Natural killer cell (primary cell): ENCODE measurements at regions not wholly inside any gene's neighbourhood (a gene's known extent, or its start where the extent isn't known, plus 50 kb on each side); places are given as distances from the start of the nearest gene placed in this dataset.

ENCODE experiments used
- ATAC-seq, 3 donors: fragments of 150-1000 bp in 2 of 3; fragments of 200-7000 bp in 1 of 3; cut with Tn5 transposase; 1 replicate in 1 of 3; 2 replicates in 2 of 3; pipeline ENCODE4 v1.10.0; 2021; ENCODE audit warnings: mild to moderate bottlenecking in 2 of 3, moderate library complexity in 2 of 3
- DNase-seq, 2 donors: peaks; one replicate each; pipeline versions ENCODE4 v3.0.0 to v3.0.0-alpha.2; 2013 to 2021; ENCODE audit warnings: mixed read lengths in 1 of 2
- H3K27ac ChIP-seq: one replicate; pipeline ENCODE4 v1.5.1; 2013; ENCODE audit warnings: mild to moderate bottlenecking, low read length
- H3K27me3 ChIP-seq: one replicate; pipeline ENCODE4 v1.6.1; 2013; ENCODE audit warnings: low read length; ENCODE audit not compliant: control insufficient read depth, insufficient read depth
- H3K36me3 ChIP-seq: one replicate; pipeline ENCODE4 v1.6.1; 2013; ENCODE audit warnings: low read length; ENCODE audit not compliant: control insufficient read depth, insufficient read depth
- H3K4me1 ChIP-seq: one replicate; pipeline ENCODE4 v1.6.1; 2013; ENCODE audit warnings: low read length; ENCODE audit not compliant: control insufficient read depth, insufficient read depth
- H3K4me3 ChIP-seq: one replicate; pipeline ENCODE4 v1.5.1; 2013; ENCODE audit warnings: low read length
- H3K9me3 ChIP-seq: one replicate; pipeline ENCODE4 v1.6.1; 2013; ENCODE audit warnings: low read length; ENCODE audit not compliant: control insufficient read depth, insufficient read depth
- H3K27ac Mint-ChIP-seq, 2 donors: one replicate each; pipeline ENCODE4 v1.8.0; 2022; ENCODE audit warnings: mild to moderate bottlenecking in 2 of 2, mixed read lengths in 2 of 2, moderate library complexity in 1 of 2
- H3K27me3 Mint-ChIP-seq, 2 donors: one replicate each; pipeline ENCODE4 v1.8.0; 2022; ENCODE audit warnings: low read depth in 2 of 2, mixed read lengths in 2 of 2
- H3K36me3 Mint-ChIP-seq: one replicate; pipeline ENCODE4 v1.8.0; 2022; ENCODE audit warnings: mixed read lengths
- H3K4me1 Mint-ChIP-seq, 2 donors: one replicate each; pipeline ENCODE4 v1.8.0; 2022; ENCODE audit warnings: mixed read lengths in 2 of 2
- H3K4me3 Mint-ChIP-seq: one replicate; pipeline ENCODE4 v1.8.0; 2022; ENCODE audit warnings: mild to moderate bottlenecking, moderate library complexity, mixed read lengths
- H3K9me3 Mint-ChIP-seq, 2 donors: one replicate each; pipeline ENCODE4 v1.8.0; 2022; ENCODE audit warnings: mixed read lengths in 2 of 2
- WGBS: methylation state at CpG from one replicate; pipeline ENCODE4 v1.1.7; 2013; ENCODE audit warnings: missing lambda C conversion rate; ENCODE audit not compliant: insufficient coverage; 5-methylcytosine and 5-hydroxymethylcytosine counted together
- intact Hi-C: fragments of 100-400 bp; cut with micrococcal nuclease; formaldehyde crosslinking; loops from one replicate; pipeline ENCODE4 v1.14.2; 2022
- TF ChIP-seq, protein P1 (sequence below): fragments of 200-600 bp; IDR thresholded peaks from one replicate; pipeline ENCODE4 v1.8.0; 2022; ENCODE audit warnings: antibody characterized with exemption

DNA sequence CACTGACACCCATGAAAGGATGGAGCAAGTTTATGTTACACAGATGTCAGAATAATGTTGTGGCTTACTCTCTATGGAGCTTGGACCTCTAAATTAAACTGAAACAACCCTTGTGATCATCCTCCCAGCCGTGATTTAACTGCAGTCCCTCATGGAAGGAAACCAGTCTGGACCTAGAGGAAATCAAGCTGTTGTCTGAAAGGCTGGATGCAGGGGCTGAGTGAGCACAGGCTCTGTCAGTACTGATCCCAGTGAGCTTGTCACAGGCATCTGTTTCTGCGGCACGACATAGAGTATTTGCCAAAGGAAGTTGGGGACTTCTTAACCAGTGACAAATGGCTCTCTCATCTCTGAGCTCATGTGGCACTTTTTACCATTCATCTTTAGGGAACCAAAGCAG, 282.9 kb upstream of the MAP3K1 start:
- DNase-seq (peak in 1 of 2 donors; percentile 32), ATAC-seq (no peak)
- Mint-ChIP-seq H3K27me3 (no peaks in the 10 kb centered on the region), H3K4me1 (no peaks in the 10 kb centered on the region), H3K27ac (no peak overlapping the region), H3K4me3 (no peak overlapping the region), H3K9me3 (no peaks in the 10 kb centered on the region), H3K36me3 (no peaks in the 10 kb centered on the region)
- Histone ChIP-seq H3K9me3 (no peaks in the 10 kb centered on the region), H3K4me1 (no peaks in the 10 kb centered on the region), H3K36me3 (no peaks in the 10 kb centered on the region), H3K27me3 (no peaks in the 10 kb centered on the region), H3K27ac (no peak overlapping the region), H3K4me3 (no peak overlapping the region)
- 37% methylated on average over 3 of the region's 3 CpGs for WGBS
- intact Hi-C loops = no loop called here
- TF ChIP-seq, protein P1, sequence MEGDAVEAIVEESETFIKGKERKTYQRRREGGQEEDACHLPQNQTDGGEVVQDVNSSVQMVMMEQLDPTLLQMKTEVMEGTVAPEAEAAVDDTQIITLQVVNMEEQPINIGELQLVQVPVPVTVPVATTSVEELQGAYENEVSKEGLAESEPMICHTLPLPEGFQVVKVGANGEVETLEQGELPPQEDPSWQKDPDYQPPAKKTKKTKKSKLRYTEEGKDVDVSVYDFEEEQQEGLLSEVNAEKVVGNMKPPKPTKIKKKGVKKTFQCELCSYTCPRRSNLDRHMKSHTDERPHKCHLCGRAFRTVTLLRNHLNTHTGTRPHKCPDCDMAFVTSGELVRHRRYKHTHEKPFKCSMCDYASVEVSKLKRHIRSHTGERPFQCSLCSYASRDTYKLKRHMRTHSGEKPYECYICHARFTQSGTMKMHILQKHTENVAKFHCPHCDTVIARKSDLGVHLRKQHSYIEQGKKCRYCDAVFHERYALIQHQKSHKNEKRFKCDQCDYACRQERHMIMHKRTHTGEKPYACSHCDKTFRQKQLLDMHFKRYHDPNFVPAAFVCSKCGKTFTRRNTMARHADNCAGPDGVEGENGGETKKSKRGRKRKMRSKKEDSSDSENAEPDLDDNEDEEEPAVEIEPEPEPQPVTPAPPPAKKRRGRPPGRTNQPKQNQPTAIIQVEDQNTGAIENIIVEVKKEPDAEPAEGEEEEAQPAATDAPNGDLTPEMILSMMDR = no peak

DNA sequence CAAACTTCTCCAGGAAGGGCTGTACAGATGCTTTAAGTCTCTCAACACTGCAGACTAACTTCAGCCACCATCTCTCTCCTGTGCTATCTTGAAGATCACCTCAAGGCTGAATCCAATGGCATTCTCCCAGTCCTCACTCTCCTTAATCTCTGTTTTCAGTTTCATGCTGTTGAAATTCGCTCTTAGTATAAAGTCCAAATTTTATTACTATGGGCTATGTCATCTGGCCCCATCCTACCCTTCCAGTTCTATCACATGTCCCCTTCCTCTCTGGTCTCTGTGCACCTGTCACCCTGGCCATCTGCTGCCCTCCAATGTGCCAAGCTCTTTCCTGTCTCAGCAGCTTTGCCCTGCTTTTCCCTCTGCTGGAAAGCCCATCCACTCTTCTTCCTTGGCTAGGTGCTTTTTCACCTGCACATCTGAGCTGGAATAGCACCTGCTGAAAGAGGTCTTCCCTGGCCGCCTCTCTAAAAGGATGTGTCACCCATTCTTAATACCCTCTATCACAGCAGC, 284.7 kb upstream of the MAP3K1 start:
- no peaks in the 10 kb centered on the region for H3K36me3 Mint-ChIP-seq
- no peaks in the 10 kb centered on the region for H3K4me1 Mint-ChIP-seq
- Histone ChIP-seq H3K27me3 (no peaks in the 10 kb centered on the region), H3K4me1 (no peaks in the 10 kb centered on the region), H3K36me3 (no peaks in the 10 kb centered on the region), H3K4me3 (no peak overlapping the region), H3K27ac (no peak overlapping the region), H3K9me3 (no peaks in the 10 kb centered on the region)
- TF ChIP-seq, protein P1 = no peak
- no peaks in the 10 kb centered on the region for H3K27me3 Mint-ChIP-seq
- 86% methylated on average over 1 of the region's 2 CpGs for WGBS
- no peak overlapping the region for H3K27ac Mint-ChIP-seq
- DNase-seq (no peak), ATAC-seq (no peak)
- no peak overlapping the region for H3K4me3 Mint-ChIP-seq
- no peaks in the 10 kb centered on the region for H3K9me3 Mint-ChIP-seq
- intact Hi-C loops = no loop called here

DNA sequence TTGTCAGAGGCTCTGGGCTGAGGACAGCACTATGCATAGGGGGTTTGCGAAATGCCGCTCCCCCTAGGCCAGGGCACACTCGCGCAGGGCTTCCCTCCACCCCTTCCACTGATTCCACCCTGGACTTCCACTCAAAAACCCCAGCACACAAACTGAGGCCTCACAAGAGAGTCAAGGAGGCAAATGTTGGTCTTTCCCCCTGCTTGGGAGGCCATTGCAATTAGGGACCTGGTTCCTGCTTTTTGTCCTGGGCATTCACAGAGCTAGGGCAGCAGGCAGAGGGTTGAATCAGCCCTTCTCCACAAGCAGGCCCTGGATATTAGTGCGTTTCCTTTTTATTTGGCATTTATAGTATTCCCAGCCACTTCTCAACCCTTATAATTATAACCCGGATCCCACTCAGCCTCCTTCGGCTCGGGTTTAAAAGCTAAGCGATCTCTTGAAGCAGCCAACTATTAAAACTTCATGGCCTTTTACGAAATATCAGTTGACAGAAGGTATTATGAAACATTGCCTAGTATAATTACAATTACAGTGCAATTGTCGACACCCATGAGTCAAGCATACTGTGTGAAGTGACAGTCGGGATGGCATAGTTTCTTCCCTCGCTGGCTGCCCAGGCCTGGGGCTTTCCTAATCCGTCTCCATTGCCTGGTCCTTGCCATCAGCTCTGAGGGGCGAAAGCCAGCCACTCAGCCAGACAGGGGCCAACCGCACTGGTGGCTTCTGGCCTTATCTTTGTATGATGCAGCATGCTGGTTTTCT, 285.5 kb upstream of the MAP3K1 start:
- Mint-ChIP-seq H3K27ac (no peak overlapping the region), H3K4me1 (no peaks in the 10 kb centered on the region), H3K9me3 (no peaks in the 10 kb centered on the region), H3K4me3 (no peak overlapping the region), H3K36me3 (no peaks in the 10 kb centered on the region), H3K27me3 (no peaks in the 10 kb centered on the region)
- Histone ChIP-seq H3K27me3 (no peaks in the 10 kb centered on the region), H3K27ac (no peak overlapping the region), H3K4me1 (no peaks in the 10 kb centered on the region), H3K9me3 (no peaks in the 10 kb centered on the region), H3K36me3 (no peaks in the 10 kb centered on the region), H3K4me3 (no peak overlapping the region)
- TF ChIP-seq, protein P1 = no peak
- DNase-seq = no peak
- intact Hi-C loops = no loop called here
- 87% methylated on average over 16 of the region's 16 CpGs for WGBS
- ATAC-seq = no peak

DNA sequence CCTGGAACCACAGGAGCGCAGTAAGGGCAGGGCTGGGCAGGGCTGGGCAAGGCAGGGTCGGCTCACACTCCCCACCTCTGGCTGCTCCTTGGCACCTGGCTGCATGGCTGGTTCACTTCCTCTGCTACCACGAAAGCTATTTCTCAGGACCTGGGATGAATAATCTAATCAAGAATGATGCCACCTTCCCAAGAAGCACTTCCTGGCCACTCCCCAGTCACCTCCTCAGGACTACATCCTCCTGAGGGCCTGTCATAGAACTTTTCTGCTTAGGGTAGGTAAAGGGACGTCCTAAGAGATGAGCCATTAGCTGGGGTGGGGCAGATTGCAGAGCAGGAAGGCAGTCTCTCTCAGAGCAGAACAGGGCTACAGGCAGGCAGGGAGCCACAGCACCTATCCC, 288.2 kb upstream of the MAP3K1 start:
- Mint-ChIP-seq H3K4me1 (no peaks in the 10 kb centered on the region), H3K36me3 (no peaks in the 10 kb centered on the region), H3K27me3 (no peaks in the 10 kb centered on the region), H3K27ac (no peak overlapping the region), H3K9me3 (no peaks in the 10 kb centered on the region), H3K4me3 (no peak overlapping the region)
- no peak for ATAC-seq
- H3K9me3 ChIP-seq = no peaks in the 10 kb centered on the region
- intact Hi-C loops = no loop called here
- H3K27me3 ChIP-seq = no peaks in the 10 kb centered on the region
- H3K4me3 ChIP-seq = no peak overlapping the region
- no peaks in the 10 kb centered on the region for H3K4me1 ChIP-seq
- TF ChIP-seq, protein P1 = no peak
- DNase-seq = no peak
- WGBS = 83% methylated on average over 4 of the region's 4 CpGs
- H3K36me3 ChIP-seq = no peaks in the 10 kb centered on the region
- no peak overlapping the region for H3K27ac ChIP-seq
